DMS53 treated with DMSO at 0.1 percent for 48 hours (cell line): ENCODE measurements at regions not wholly inside any gene's neighbourhood (a gene's known extent, or its start where the extent isn't known, plus 50 kb on each side); places are given as distances from the start of the nearest gene placed in this dataset.
"Not testable (repeated sequence)": the region's sequence is repeated elsewhere in the genome, so short reads cannot be mapped to it uniquely, and the experiment has no call there.

Source experiments
- DNase-seq: peaks from one replicate; lab custom pipeline; 2025; ENCODE audit not compliant: unreplicated experiment; lab: John Stamatoyannopoulos, UW

DNA sequence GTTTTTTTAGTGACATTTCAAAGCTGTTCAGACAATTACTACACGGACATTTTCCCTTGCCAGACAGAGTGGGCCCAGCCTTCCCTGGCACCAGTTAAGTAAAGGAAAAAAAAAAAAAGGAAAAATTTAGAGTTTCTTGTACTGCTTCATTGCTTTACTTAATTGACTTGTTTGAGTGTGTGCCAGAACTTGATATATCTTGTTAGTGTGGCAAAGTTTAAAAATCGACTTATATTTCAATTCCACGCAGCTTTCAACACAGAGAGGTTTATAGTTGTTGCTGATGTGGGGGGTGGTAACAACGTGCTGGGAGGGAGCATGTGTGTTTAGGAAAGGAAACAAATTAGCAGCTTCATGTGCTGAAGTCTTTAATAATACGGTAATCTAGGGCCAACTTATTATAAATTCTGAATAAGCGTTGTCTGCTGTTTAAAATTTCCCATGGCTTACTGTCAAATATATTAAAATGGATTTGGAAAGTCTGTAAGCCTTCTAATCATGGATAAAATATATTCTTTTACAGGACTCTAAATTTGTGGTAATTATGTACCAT, 1104.6 kb downstream of the SORCS3 start:
- DNase-seq = no peak

DNA sequence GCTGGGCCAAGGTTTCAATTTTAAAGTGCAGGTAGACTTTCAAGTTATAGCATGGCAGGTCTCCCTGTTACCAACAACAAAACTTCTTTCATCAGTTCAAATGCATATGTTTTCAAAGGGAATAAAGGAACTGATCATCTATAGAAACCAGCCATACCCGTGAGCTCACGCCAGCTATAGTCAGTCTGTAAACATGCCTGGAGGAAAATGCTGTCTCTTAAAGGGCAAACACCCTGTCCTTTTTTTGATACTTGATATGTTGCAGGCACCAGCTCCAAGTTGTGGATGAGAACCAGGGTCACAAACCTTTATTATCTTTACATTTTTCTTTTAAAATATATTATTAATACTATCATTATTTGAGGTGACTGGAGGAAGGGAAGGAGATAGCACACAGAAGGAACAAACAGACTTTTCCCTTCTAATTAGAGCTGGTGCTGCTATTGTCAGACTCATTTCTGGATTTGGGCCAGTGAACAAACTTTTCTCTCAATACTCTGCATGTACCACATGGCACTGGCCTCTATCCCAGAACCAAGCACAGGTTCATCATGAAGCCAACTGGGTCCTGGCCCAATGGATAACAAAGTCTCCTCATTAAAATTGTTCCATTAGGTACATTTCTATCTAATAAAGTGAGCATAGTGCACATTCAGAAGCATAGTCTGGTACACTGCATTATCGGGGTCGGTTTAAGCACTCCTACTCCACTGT, 1102.4 kb downstream of the SORCS3 start:
- no peak for DNase-seq

DNA sequence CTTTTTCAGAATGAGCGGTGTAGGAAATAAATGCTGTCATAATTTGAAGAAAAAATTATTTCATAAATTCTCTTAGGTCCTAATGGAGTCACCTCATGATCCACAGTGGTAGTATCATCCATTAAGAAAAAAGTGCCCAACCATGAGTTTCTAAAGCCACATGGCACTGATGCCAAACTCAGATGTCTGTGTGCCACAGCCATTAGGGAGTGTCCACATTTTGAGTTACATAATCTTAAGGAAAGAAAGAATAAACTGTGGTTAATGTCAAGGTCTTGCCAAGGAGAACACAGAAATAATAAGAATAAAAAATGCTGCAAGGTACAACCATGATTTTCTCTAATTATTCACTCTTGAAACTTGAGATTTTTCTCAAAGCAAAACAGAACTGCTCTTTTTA, 1101.8 kb downstream of the SORCS3 start:
- DNase-seq = no peak

DNA sequence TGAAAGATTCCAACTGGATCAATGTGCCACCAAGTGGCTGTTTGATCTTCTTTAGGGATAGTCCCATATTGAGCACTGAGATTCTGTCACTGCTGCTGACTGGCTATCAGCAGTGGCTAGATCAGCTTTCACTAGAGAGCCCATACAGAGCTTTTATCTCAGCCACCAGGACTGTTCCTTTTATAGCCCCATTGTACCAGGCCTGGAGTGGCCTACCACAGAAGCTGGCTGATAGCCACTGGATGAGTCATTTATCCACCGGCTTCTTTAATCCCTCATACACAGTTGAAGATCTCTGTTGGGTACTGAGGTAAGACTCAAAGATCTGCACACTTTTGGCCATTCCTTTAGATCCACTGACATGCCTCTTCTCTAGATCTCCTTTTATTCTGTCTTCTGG, 1101.1 kb downstream of the SORCS3 start:
- no peak for DNase-seq

DNA sequence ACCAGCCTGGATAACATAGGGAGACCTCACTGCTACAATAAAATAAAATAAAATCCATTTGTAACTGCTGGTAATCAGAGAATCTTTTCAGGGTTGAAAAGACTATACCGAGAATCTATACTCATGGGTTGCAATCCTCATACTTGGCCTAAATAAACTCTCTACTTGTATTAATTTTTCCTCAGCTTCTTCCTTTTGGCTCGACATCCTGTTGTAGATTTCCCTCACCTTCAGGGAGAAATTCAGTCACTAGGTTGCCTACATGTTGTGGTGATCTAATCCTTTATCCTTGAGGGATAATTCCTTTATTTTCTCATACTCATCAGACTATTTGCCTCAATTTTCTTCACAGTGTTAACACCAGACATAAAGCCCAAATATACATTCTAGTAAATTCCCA, 1093.4 kb downstream of the SORCS3 start:
- no peak for DNase-seq

DNA sequence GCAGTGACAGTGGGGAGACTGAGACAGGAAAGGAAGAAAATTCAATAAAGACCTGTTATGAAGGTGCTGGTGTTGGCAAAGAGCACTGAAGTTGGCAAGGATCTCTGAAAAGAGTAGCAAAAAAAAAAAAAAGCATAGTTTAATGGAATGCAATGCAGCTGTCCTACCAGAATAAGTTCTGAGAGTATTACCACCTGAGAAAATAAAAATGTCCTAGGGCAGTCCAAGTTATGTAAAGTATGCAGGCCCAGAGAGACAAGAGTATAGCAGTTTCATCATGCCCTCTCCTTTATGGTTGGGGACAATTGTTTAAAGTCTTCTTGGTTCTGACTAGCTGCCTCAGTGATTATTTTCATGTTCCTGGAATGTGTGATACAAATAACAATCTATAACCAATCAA, 1092.8 kb downstream of the SORCS3 start:
- DNase-seq = no peak

DNA sequence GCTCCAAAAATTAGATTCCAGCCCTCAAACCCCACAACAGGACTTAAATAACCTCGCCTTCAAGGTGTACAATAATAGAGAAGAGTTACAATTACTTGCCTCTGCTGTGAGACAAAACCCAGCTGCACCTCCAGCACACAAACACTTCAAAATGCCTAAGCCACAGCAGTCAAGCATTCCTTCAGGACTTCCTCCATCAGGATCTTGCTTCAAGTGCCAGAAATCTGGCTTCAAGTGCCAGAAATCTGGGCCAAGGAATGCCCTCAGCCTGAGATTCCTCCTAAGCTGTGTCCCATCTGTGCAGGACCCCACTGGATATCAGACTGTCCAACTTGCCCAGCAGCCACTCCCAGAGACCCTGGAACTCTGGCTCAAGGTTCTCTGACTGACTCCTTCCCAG, 1088.3 kb downstream of the SORCS3 start:
- DNase-seq = no peak

DNA sequence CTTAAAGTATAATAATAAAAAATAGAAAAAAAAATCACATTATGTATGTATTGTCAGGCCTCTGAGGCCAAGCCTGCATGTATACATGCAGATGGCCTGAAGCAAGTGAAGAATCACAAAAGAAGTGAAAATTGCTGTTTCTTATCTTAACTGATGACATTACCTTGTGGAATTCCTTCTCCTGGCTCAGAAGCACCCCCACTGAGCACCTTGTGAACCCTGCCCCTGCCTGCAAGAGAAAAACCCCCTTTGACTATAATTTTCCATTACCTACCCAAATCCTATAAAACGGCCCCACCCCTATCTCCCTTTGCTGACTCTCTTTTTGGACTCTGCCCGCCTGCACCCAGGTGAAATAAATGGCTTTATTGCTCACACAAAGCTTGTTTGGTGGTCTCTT, 1086.5 kb downstream of the SORCS3 start:
- DNase-seq = not testable (repeated sequence)

DNA sequence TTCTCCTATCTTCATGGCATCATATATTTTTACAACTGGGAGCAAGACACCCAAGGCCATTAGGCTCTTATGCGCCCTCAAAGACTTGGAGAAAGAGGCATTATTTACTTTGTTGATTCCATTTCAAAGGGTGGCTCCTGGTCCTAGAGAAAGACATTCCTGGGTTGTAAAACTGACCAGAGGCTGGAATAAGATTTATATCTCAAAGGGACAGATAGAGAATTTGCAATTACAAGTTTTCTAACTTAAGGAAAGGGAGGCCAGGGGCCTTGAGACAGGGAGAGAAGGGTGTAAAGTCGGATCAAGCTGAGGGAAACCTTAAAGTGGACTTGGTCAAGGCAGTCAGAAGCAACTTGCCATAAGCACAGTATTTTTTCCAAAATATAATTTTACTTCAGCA, 1086.0 kb downstream of the SORCS3 start:
- no peak for DNase-seq

DNA sequence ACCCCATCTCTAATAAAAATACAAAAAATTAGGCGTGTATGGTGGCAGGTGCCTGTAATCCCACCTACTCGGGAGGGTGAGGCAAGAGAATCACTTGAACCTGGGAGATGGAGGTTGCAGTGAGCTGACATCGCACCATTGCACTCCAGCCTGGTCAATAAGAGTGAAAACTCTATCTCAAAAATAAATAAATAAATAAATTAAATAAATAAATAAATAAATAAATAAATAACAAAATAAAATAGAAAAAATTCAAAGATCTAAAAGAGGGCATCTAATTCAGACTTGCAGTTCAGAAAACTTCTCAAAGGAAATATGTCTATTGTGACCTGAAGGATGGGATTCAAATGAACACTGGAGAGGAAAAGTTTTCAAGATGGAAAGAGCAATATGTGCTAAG, 1085.1 kb downstream of the SORCS3 start:
- no peak for DNase-seq

DNA sequence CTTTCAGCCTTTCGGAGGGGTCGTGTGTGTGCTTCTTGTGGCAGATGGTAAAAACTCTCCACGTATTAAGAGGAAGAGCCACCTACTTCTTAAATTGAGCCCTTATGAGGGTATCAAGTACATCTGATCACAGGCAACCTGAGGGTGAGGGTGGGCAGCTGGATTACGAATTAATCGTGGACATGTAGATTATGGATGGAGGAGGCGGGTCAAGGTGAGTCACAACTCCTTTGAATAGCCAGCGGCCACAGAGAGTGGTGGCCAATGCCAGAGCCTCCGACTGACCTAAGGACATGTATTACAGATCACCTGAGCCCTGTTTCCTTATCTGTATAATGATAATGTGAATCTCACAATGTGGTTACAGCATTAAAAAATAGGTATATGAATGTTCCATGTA, 1083.9 kb downstream of the SORCS3 start:
- DNase-seq = no peak

DNA sequence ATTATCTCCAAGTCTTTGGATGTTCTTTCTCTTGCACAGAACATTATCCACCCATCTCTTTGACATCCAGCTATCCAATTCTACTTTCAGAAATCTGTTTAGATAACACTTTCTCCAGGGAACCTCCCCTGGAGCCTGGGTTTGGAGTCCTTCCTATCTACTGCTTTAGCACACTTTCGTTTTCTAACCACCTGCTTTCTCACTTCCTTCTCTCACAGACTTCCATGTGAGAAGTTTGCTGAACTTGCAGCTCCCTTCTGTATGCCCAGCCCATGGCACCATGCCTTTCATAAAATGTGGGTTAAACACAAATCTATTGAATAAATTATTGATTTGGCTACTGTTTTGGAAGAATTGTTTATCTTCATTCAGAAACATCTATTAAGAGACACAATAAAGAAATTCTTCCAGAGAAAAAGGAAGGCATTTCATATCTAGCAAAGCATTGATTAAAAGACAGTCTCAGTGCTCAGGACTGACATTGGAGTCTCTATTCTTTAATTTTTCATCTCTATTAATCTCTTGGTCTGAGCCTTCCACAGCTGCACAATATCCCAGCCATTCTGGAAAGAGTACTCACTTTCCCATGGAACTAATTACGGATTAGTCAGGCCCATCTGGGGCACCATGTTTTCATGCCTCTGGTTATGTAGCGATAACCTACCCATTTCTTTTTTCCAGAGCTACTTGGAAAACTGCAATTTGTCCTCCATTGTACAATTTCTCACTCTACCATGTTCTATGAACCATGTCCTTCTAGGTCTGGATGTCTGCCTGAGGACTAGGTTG, 1077.3 kb downstream of the SORCS3 start:
- DNase-seq = no peak

DNA sequence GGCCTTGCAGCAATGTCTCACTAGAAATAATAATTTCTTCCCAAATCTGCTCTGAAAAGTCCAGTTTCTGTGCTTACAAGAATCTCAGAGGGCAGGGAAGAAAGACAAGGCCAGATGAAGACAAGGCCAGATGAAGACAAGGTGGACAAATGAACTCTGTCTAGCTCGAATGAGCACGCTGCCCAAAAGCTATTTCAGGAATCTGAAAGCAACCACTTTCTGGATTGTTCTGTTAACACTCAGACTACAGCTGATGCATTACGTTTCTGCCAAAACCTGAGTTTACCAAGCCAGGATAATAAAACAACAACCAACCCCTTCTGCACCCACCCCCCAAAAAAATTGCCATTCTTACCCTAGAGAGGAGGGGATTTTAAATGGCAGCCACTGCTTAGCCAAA, 1073.6 kb downstream of the SORCS3 start:
- DNase-seq = no peak

DNA sequence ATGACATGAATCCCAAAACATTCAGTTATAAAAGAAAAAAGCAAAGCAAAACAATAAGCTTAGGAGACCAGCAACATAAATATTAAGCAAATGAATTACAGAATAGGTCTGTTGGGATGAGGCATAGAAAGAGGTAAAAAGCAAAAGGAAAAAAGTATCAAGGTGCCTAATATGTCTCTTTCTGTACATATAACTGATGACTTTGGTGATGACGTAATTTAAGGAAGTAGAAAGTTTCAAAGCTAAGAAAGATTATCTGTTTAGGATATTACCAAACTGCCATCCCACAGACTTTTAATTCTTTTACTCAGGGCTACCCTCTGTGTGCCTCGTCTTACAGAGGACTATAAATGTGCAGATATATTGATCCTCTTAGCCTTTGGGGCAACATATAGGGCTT, 1066.5 kb downstream of the SORCS3 start:
- DNase-seq = no peak

DNA sequence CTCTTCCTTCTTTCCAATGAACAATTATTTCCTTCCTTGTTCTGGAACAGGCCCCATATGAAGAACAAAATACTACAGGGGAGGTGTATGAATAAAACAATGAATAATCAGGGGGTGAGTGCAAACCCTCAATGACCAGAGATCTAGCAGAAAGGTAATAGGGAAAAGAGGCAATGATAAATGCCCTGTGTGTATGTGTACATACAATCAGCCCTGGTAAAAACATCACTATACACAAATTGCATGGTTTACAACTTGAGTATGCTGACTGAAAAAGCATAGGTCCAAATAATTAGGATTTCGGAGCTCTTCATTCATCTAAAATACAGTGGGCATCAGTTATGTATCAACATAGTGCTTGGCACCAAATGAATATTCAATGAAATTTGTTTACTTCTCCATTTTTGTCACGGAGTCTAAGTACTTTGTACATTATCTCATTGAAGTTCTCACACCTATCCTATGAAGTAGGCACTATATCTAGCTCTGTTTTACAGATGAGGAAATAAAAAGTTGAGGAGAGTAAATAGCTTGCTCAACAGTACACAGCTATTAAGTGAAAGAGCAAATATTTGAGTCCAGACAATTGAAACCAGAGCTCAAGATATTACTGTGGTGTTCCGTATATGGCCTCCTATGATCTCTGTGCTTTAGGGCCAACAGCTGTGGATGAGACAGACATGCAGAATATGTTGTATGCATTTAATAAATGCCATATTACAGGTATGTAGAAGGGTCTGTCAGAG, 1065.4 kb downstream of the SORCS3 start:
- DNase-seq = no peak

DNA sequence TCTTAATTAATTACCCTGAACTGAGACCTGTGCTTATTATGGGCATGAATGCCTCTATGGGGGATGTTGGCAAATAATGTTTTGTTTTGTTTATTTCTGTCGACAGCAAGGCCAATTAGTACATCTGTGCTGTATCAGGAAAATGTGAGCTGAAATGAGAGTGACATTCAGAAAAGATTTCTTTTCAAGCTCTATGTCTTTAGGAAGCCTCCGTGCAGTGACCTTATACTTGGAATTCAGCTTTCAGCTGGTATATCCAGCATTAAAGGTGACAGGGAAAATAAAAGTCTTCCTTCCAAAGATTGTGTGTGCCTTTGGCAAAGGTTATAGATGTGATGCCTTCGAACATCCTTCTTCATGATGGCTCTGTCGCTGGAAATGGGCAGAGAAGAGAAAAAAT, 1061.1 kb downstream of the SORCS3 start:
- no peak for DNase-seq

DNA sequence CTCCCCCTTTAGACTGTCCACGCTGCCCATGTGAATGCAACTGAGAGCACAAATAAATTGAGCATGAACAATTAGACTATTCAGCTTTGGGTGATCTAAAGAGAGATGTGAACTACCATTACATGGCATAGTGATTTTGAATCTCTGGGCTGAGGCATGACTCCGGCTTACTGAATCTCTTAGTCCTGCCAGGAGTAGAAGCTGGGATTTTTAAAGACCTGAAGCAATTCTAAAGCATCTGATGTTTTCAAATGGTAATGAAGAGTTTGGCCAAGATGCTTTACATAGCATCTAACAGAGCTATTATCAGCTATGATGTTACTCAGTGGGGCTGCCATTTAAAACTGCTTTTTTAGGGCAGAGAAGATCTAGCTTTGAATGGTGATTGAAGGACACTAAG, 1059.1 kb downstream of the SORCS3 start:
- DNase-seq = no peak

DNA sequence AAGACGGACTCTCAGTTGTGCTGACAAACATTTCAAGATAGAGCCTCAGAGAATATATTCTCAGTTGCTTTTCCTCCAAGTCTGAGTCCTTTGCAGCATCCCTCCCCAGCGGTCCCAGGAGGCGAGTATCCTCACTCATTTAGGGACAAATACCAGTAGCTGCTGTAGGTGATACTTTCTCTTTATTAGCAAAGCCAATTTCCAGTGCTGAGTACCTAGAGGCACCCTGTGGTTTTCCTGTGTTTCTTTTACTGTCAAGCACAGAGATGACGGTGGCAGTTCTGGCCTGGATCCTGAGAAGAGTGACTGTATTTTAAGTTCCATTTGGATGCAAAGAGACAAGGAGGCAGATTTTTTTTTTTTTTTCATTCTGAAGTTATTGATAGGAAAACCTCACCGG, 1058.4 kb downstream of the SORCS3 start:
- no peak for DNase-seq

DNA sequence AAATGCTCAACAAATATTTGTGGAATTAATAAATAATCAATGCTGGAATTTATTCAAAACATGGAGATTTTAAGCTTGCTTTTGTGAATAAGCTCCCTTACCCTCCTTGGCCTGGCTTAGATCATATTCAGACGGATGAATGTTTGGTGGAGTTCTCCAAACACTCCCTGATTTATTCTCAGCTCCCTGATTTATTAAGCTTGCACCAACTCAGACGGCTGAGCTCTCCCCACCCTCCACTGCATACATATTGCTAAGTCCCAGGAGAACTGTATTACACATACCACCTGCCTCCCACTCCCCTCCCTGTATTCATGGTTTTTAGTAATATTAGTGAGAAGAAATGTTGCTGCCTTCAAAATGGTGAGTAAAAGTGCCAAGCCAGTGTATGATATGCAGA, 1057.5 kb downstream of the SORCS3 start:
- no peak for DNase-seq

DNA sequence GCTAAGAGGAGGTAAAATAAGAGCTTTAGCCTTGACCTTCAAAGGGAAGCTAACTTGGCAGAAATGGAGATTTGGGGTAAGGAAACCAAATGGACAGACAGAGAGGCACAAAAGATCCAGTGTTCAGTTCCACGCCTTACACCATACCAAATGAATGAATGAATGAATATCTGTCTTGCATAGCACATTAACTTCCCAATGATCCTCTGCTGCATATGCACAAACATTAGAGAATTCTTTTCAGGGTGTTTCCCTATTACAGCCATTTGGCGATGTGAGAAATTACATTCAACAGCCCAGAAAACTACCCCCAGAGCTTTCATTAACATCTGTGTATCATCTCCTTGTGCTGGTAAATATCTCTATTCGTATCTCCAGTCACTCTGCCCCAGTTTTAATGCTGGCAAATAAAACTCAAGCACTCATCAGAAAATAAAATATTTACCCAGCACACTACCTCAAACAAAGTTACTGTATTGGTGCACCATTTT, 1056.2 kb downstream of the SORCS3 start:
- no peak for DNase-seq

DNA sequence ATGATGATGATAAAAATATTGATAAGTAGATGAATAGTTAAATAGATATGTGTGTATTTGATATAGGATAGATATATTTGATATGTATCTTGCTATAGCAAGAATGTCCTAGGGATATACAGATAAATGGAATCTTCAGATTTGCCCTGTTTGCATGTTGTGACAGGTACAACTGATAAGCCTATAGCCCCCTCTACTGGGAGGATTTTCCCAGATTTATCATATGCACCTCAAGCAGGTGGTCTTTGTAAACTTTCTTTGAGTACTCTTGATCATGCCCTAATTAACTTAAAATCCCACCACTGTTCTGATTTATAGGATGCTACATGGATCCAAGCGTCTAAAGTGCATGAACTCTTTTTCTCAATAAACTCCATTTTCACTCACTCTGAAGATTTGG, 1050.7 kb downstream of the SORCS3 start:
- no peak for DNase-seq

DNA sequence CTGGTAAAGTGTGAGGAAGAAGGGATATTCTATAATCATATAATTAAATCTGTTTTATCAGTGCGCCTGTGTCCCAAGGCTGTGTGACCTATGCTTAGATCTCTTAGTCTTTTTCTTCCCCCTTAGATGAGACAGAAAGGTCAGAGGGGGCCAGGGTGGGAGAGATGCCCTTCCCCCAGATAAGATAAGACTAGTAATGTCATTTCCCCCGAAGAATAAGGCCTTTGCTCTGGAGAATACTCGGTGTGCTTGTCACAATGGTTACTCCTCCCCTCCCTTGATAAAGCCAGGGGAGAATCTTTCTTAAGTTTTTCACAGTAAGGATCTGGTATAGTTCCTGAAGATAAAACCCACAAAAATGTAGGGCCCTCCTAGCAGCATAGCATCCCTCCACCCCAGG, 1041.8 kb downstream of the SORCS3 start:
- no peak for DNase-seq
